ENCODE measurements at regions not wholly inside any gene's neighbourhood (a gene's known extent, or its start where the extent isn't known, plus 50 kb on each side); places are given as distances from the start of the nearest gene placed in this dataset.

GRCh38 chr4:125994430-125994829, 679.7 kb downstream of the FAT4 start:
- H3K36me3 ChIP-seq (ENCODE audit: insufficient read depth, low read depth, low read length) = no peaks in the 10 kb centered on the region
- H3K27ac ChIP-seq (ENCODE audit: low read length) = no peak overlapping the region
- no peak overlapping the region for H3K9ac ChIP-seq (ENCODE audit: low read depth, low read length)
- no peak overlapping the region for H3K4me3 ChIP-seq (ENCODE audit: low read length)
- H3K9me3 ChIP-seq (ENCODE audit: insufficient read depth, low read depth, low read length) = no peaks in the 10 kb centered on the region
- no peaks in the 10 kb centered on the region for H3K27me3 ChIP-seq (ENCODE audit: insufficient read depth, low read length)
- H3K4me1 ChIP-seq (ENCODE audit: insufficient read depth, low read length) = no peaks in the 10 kb centered on the region; the same call in 1 of the 2 replicates

DNA sequence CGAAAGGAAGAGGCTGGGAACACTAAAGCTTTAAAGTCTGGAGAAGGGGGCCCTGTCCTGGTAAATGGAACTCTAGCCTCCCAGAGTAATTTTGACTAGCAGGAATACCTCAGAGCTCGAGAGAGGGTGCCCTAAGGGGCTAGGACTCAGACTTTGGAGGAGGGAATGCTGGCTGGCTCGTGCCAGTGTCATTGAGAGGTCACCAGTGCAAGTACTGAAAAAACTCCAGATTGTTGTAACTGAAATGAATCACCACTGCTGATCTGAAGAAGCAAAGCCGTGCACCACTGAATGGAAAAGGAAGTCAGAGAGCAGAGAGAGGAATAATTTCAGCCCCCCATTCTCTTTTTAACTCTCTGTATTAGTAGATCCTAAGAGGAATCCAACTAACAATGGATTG, 690.2 kb downstream of the FAT4 start:
- no peaks in the 10 kb centered on the region for H3K9me3 ChIP-seq (ENCODE audit: insufficient read depth, low read depth, low read length)
- H3K27me3 ChIP-seq (ENCODE audit: insufficient read depth, low read length) = no peaks in the 10 kb centered on the region
- H3K4me1 ChIP-seq (ENCODE audit: insufficient read depth, low read length) = no peaks in the 10 kb centered on the region; the same call in 1 of the 2 replicates
- no peak overlapping the region for H3K9ac ChIP-seq (ENCODE audit: low read depth, low read length)
- H3K36me3 ChIP-seq (ENCODE audit: insufficient read depth, low read depth, low read length) = no peaks in the 10 kb centered on the region
- no peak overlapping the region for H3K4me3 ChIP-seq (ENCODE audit: low read length)
- no peak overlapping the region for H3K27ac ChIP-seq (ENCODE audit: low read length)

DNA sequence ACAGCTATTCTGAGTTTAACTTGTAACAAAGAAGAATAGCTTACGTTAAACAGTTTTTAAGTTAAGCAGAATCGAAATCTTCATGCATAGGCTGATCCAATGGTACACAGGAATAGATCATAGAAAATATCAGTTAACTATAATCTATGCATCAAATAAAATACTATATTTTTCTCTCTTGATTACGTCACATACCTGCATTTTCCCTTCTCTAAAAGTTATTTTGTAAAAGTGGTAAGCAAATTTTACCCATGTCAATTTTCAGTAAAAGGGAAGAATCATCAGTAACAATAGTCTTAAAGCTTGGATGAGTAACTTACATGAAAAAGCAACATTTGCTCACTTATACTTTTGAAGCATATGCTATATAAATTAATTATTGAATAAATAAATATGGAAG, 692.4 kb downstream of the FAT4 start:
- H3K36me3 ChIP-seq (ENCODE audit: insufficient read depth, low read depth, low read length) = no peaks in the 10 kb centered on the region
- no peaks in the 10 kb centered on the region; the same call in 1 of the 2 replicates for H3K4me1 ChIP-seq (ENCODE audit: insufficient read depth, low read length)
- H3K9me3 ChIP-seq (ENCODE audit: insufficient read depth, low read depth, low read length) = no peaks in the 10 kb centered on the region
- H3K27me3 ChIP-seq (ENCODE audit: insufficient read depth, low read length) = no peaks in the 10 kb centered on the region
- H3K9ac ChIP-seq (ENCODE audit: low read depth, low read length) = no peak overlapping the region
- H3K27ac ChIP-seq (ENCODE audit: low read length) = no peak overlapping the region
- no peak overlapping the region for H3K4me3 ChIP-seq (ENCODE audit: low read length)

DNA sequence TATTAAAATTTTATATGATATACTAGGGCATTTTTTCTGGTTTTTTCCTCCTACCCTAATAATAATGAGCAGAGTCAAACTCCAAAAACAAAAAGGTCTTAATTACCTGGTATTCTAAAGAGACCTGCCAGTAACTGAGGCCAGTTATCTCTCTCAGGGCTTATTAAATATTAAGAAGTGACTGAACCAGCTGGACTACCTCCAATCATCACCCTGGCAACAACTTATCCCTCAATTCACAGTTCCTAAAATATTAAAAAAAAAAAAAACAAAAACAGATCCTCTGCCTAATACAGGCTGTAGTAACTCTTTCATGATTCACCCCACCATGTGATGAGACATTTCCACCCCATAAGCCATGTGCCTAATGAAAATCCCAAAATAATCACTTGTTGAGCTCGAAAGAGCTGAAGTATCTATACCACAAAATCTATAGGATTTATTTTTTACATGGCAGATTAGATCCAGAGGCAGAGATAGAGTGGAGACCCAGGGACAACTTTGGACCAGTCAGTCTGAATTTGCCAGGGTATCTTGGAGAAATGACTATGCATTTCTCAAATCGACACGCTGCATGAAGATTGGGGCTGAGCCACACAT, 698.0 kb downstream of the FAT4 start:
- no peak overlapping the region for H3K9ac ChIP-seq (ENCODE audit: low read depth, low read length)
- no peaks in the 10 kb centered on the region for H3K27me3 ChIP-seq (ENCODE audit: insufficient read depth, low read length)
- no peaks in the 10 kb centered on the region for H3K9me3 ChIP-seq (ENCODE audit: insufficient read depth, low read depth, low read length)
- no peak overlapping the region for H3K4me3 ChIP-seq (ENCODE audit: low read length)
- no peak overlapping the region for H3K27ac ChIP-seq (ENCODE audit: low read length)
- H3K36me3 ChIP-seq (ENCODE audit: insufficient read depth, low read depth, low read length) = no peaks in the 10 kb centered on the region
- no peaks in the 10 kb centered on the region for H3K4me1 ChIP-seq (ENCODE audit: insufficient read depth, low read length)

GRCh38 chr4:126018274-126018673, 703.5 kb downstream of the FAT4 start:
- no peaks in the 10 kb centered on the region for H3K36me3 ChIP-seq (ENCODE audit: insufficient read depth, low read depth, low read length)
- no peaks in the 10 kb centered on the region for H3K27me3 ChIP-seq (ENCODE audit: insufficient read depth, low read length)
- H3K4me1 ChIP-seq (ENCODE audit: insufficient read depth, low read length) = no peaks in the 10 kb centered on the region
- no peaks in the 10 kb centered on the region for H3K9me3 ChIP-seq (ENCODE audit: insufficient read depth, low read depth, low read length)
- H3K27ac ChIP-seq (ENCODE audit: low read length) = no peak overlapping the region
- H3K4me3 ChIP-seq (ENCODE audit: low read length) = no peak overlapping the region
- no peak overlapping the region for H3K9ac ChIP-seq (ENCODE audit: low read depth, low read length)

DNA sequence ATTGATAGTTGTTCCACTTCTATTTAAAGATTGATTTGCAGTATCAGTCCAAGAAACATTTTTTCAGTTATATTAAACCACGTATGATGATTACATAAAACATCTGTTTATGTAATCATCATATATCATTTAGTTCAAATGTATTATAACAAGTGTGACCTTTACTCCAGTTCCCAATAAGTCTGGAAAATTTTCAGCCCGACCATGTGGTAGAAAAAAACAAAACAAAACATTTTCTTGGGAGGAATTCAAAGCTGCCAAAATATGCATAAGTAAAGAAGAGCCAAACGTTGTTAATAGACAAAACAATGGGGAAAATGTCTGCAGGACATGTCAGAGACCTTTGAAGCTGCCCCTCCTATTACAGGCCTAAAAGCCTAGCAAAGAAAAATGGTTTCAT, 709.1 kb downstream of the FAT4 start:
- H3K27me3 ChIP-seq (ENCODE audit: insufficient read depth, low read length) = no peaks in the 10 kb centered on the region
- H3K27ac ChIP-seq (ENCODE audit: low read length) = no peak overlapping the region
- no peaks in the 10 kb centered on the region for H3K36me3 ChIP-seq (ENCODE audit: insufficient read depth, low read depth, low read length)
- H3K4me1 ChIP-seq (ENCODE audit: insufficient read depth, low read length) = no peaks in the 10 kb centered on the region
- no peak overlapping the region for H3K9ac ChIP-seq (ENCODE audit: low read depth, low read length)
- H3K9me3 ChIP-seq (ENCODE audit: insufficient read depth, low read depth, low read length) = peaks cover 5% of the 10 kb centered on the region; the same call in 1 of the 2 replicates
- H3K4me3 ChIP-seq (ENCODE audit: low read length) = no peak overlapping the region

- Histone ChIP-seq H3K4me3 (ENCODE audit: low read length) (no peak overlapping the region), H3K9ac (ENCODE audit: low read depth, low read length) (no peak overlapping the region), H3K9me3 (ENCODE audit: insufficient read depth, low read depth, low read length) (peaks cover 15% of the 10 kb centered on the region), H3K27ac (ENCODE audit: low read length) (no peak overlapping the region), H3K27me3 (ENCODE audit: insufficient read depth, low read length) (no peaks in the 10 kb centered on the region), H3K36me3 (ENCODE audit: insufficient read depth, low read depth, low read length) (no peaks in the 10 kb centered on the region), H3K4me1 (ENCODE audit: insufficient read depth, low read length) (no peaks in the 10 kb centered on the region)
Observed at GRCh38 chr4:126027601-126028000, 712.8 kb downstream of the FAT4 start.

DNA sequence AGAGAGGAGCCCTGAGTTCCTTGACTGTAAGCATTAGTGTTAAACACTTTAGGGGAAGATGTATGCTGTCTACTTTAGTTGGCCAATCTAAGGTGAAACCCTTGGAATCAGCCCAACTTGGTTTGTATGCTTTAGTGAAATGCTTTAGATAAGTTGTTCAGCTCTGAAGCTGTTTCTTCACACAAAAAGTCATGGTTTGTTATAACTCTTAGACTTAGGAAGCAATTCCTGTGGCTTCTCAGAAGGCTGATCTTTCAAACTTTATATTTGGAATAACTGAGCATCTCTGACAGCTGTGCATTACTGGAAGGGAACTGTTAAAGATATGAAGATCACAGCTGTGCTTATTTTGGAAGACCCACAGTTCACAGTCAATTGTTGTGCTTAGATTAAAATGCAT, 714.1 kb downstream of the FAT4 start:
- H3K36me3 ChIP-seq (ENCODE audit: insufficient read depth, low read depth, low read length) = no peaks in the 10 kb centered on the region
- peaks cover 15% of the 10 kb centered on the region for H3K9me3 ChIP-seq (ENCODE audit: insufficient read depth, low read depth, low read length)
- no peak overlapping the region for H3K4me3 ChIP-seq (ENCODE audit: low read length)
- H3K27ac ChIP-seq (ENCODE audit: low read length) = no peak overlapping the region
- H3K9ac ChIP-seq (ENCODE audit: low read depth, low read length) = no peak overlapping the region
- no peaks in the 10 kb centered on the region for H3K4me1 ChIP-seq (ENCODE audit: insufficient read depth, low read length)
- H3K27me3 ChIP-seq (ENCODE audit: insufficient read depth, low read length) = no peaks in the 10 kb centered on the region

GRCh38 chr4:126037231-126037630, 722.5 kb downstream of the FAT4 start:
- no peak overlapping the region for H3K9ac ChIP-seq (ENCODE audit: low read depth, low read length)
- H3K9me3 ChIP-seq (ENCODE audit: insufficient read depth, low read depth, low read length) = no peaks in the 10 kb centered on the region
- H3K27me3 ChIP-seq (ENCODE audit: insufficient read depth, low read length) = no peaks in the 10 kb centered on the region
- no peaks in the 10 kb centered on the region for H3K4me1 ChIP-seq (ENCODE audit: insufficient read depth, low read length)
- no peaks in the 10 kb centered on the region for H3K36me3 ChIP-seq (ENCODE audit: insufficient read depth, low read depth, low read length)
- no peak overlapping the region for H3K27ac ChIP-seq (ENCODE audit: low read length)
- H3K4me3 ChIP-seq (ENCODE audit: low read length) = no peak overlapping the region

GRCh38 chr4:126038502-126039144, 723.9 kb downstream of the FAT4 start:
- no peak overlapping the region for H3K9ac ChIP-seq (ENCODE audit: low read depth, low read length)
- no peak overlapping the region for H3K4me3 ChIP-seq (ENCODE audit: low read length)
- H3K27ac ChIP-seq (ENCODE audit: low read length) = no peak overlapping the region
- H3K9me3 ChIP-seq (ENCODE audit: insufficient read depth, low read depth, low read length) = no peaks in the 10 kb centered on the region
- no peaks in the 10 kb centered on the region for H3K4me1 ChIP-seq (ENCODE audit: insufficient read depth, low read length)
- no peaks in the 10 kb centered on the region for H3K36me3 ChIP-seq (ENCODE audit: insufficient read depth, low read depth, low read length)
- H3K27me3 ChIP-seq (ENCODE audit: insufficient read depth, low read length) = no peaks in the 10 kb centered on the region

DNA sequence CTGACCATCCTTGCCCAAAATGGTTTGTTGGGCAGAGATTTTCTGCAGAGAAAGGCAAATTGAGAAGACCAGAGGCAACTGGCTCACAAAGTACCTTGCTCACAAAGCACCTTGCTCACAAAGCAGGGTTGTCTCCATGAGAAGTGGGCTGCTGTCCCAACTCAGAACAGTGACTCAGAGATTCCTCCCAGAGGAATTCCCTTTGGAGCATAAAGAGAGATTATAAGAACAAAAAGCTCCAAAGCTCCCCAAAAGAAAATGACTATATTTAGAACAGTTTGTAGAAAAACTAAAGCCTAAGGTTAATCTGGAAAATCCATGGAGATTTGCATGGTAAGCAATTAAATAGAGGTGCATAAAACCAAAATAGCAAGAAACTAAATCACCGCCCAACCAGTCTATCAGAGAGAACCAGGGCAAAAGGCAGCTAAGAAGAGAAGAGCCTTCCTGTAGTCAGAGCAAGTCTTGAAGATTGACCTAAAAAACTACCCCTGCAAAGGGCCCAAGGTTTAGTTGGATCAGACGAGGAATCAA, 731.4 kb downstream of the FAT4 start:
- Histone ChIP-seq H3K9me3 (ENCODE audit: insufficient read depth, low read depth, low read length) (no peaks in the 10 kb centered on the region), H3K4me1 (ENCODE audit: insufficient read depth, low read length) (no peaks in the 10 kb centered on the region), H3K27ac (ENCODE audit: low read length) (no peak overlapping the region), H3K27me3 (ENCODE audit: insufficient read depth, low read length) (no peaks in the 10 kb centered on the region), H3K9ac (ENCODE audit: low read depth, low read length) (no peak overlapping the region), H3K36me3 (ENCODE audit: insufficient read depth, low read depth, low read length) (no peaks in the 10 kb centered on the region), H3K4me3 (ENCODE audit: low read length) (no peak overlapping the region)

DNA sequence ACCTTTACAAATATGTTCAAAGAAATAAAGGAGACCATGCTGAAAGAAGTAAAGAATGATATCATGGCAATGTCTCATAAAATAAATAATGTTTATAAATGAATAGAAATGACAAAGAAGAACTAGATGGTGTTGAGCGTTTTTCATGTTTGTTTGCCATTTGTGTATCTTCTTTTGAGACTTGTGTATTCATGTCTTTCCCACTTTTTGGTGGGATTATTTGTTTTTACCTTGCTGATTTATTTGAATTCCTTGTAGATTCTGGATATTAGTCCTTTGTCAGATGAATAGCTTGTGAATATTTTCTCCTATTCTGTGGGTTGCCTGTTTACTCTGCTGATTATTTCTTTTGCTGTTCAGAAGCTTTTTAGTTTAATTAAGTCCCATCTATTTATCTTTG, 732.4 kb downstream of the FAT4 start:
- Histone ChIP-seq H3K4me1 (ENCODE audit: insufficient read depth, low read length) (no peaks in the 10 kb centered on the region), H3K4me3 (ENCODE audit: low read length) (no peak overlapping the region), H3K27ac (ENCODE audit: low read length) (no peak overlapping the region), H3K9ac (ENCODE audit: low read depth, low read length) (no peak overlapping the region), H3K36me3 (ENCODE audit: insufficient read depth, low read depth, low read length) (no peaks in the 10 kb centered on the region), H3K9me3 (ENCODE audit: insufficient read depth, low read depth, low read length) (no peaks in the 10 kb centered on the region), H3K27me3 (ENCODE audit: insufficient read depth, low read length) (no peaks in the 10 kb centered on the region)

Measured in iPS-20b (cell line).